ENCODE measurements at regions not wholly inside any gene's neighbourhood (a gene's known extent, or its start where the extent isn't known, plus 50 kb on each side); places are given as distances from the start of the nearest gene placed in this dataset.

GRCh38 chr1:4016351-4017130 is 116.5 kb upstream of the C1orf174 start:
- no peak for TF ChIP-seq CTCF (conservative IDR thresholded peaks at IDR 0.05; ENCODE audit: low read depth, low read length)
- no peak for DNase-seq (ENCODE audit: low read depth)
- H3K4me3 ChIP-seq (ENCODE audit: low read depth, low read length): no peak overlapping the region

- TF ChIP-seq CTCF (conservative IDR thresholded peaks at IDR 0.05; ENCODE audit: low read depth, low read length): no peak
These were observed 117.7 kb upstream of the C1orf174 start for GRCh38 chr1:4017636-4018365.

GRCh38 chr1:4018466-4019146 is 118.5 kb upstream of the C1orf174 start:
- DNase-seq (ENCODE audit: low read depth): no peak
- no peak overlapping the region for H3K4me3 ChIP-seq (ENCODE audit: low read depth, low read length)
- TF ChIP-seq CTCF (conservative IDR thresholded peaks at IDR 0.05; ENCODE audit: low read depth, low read length): no peak

More at GRCh38 chr1:4017636-4018365, 117.7 kb upstream of the C1orf174 start:
- no peak for DNase-seq (ENCODE audit: low read depth)
- no peak overlapping the region for H3K4me3 ChIP-seq (ENCODE audit: low read depth, low read length)

GRCh38 chr1:4019147-4019521 is 119.1 kb upstream of the C1orf174 start:
- no peak overlapping the region for H3K4me3 ChIP-seq (ENCODE audit: low read depth, low read length)
- DNase-seq (ENCODE audit: low read depth): no peak
- no peak for TF ChIP-seq CTCF (conservative IDR thresholded peaks at IDR 0.05; ENCODE audit: low read depth, low read length)

GRCh38 chr1:4019606-4020331 is 119.7 kb upstream of the C1orf174 start:
- DNase-seq (ENCODE audit: low read depth): no peak
- TF ChIP-seq CTCF (conservative IDR thresholded peaks at IDR 0.05; ENCODE audit: low read depth, low read length): no peak
- H3K4me3 ChIP-seq (ENCODE audit: low read depth, low read length): no peak overlapping the region

- TF ChIP-seq CTCF (conservative IDR thresholded peaks at IDR 0.05; ENCODE audit: low read depth, low read length): no peak
- no peak for DNase-seq (ENCODE audit: low read depth)
These were observed 120.4 kb upstream of the C1orf174 start for GRCh38 chr1:4020449-4020848.

More at GRCh38 chr1:4020449-4020848, 120.4 kb upstream of the C1orf174 start:
- H3K4me3 ChIP-seq (ENCODE audit: low read depth, low read length): no peak overlapping the region

Data from choroid plexus epithelial cell (primary cell).